ENCODE measurements at regions not wholly inside any gene's neighbourhood (a gene's known extent, or its start where the extent isn't known, plus 50 kb on each side); places are given as distances from the start of the nearest gene placed in this dataset.

GRCh38 chr9:79279356-79279755 lies 292.4 kb upstream of the TLE4 start:
- Histone ChIP-seq H3K4me1 (no peaks in the 10 kb centered on the region), H3K27ac (no peak overlapping the region), H3K27me3 (ENCODE audit: control insufficient read depth, insufficient read depth, low read length) (no peaks in the 10 kb centered on the region), H3K4me2 (ENCODE audit: low read length) (no peak overlapping the region), H3K4me3 (ENCODE audit: low read depth, low read length) (no peak overlapping the region), H3K9me3 (ENCODE audit: control insufficient read depth, low read length) (no peaks in the 10 kb centered on the region), H3K79me2 (no peaks in the 10 kb centered on the region), H3K9ac (no peak overlapping the region), H3K36me3 (ENCODE audit: control insufficient read depth, insufficient read depth, low read length) (no peaks in the 10 kb centered on the region), H2AFZ (no peak overlapping the region)
- TF ChIP-seq, protein P1, sequence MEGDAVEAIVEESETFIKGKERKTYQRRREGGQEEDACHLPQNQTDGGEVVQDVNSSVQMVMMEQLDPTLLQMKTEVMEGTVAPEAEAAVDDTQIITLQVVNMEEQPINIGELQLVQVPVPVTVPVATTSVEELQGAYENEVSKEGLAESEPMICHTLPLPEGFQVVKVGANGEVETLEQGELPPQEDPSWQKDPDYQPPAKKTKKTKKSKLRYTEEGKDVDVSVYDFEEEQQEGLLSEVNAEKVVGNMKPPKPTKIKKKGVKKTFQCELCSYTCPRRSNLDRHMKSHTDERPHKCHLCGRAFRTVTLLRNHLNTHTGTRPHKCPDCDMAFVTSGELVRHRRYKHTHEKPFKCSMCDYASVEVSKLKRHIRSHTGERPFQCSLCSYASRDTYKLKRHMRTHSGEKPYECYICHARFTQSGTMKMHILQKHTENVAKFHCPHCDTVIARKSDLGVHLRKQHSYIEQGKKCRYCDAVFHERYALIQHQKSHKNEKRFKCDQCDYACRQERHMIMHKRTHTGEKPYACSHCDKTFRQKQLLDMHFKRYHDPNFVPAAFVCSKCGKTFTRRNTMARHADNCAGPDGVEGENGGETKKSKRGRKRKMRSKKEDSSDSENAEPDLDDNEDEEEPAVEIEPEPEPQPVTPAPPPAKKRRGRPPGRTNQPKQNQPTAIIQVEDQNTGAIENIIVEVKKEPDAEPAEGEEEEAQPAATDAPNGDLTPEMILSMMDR (IDR thresholded peaks at IDR 0.05) = no peak

DNA sequence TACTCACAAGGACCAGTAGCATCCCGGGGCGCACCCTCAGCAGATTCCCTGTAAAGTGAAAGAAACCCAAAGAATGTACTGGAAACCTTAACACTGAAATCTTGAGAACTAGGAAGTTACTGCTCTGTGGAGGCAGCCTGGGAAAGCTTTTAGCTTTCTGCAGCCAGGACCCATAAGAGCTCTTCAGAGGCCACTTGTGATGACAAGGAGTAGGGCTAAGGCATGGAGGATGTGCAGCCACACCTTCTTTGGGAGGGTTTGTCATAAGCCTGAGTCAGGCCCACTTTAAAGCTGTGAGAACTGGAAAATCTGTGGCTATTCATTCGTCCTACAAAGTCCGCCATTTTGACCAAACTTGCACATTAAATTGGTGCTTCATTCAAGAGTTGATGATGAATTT lies 291.1 kb upstream of the TLE4 start:
- no peak overlapping the region for H3K4me3 ChIP-seq (ENCODE audit: low read depth, low read length)
- H3K79me2 ChIP-seq = no peaks in the 10 kb centered on the region
- H3K9ac ChIP-seq = no peak overlapping the region
- H3K4me2 ChIP-seq (ENCODE audit: low read length) = no peak overlapping the region
- no peak overlapping the region for H2AFZ ChIP-seq
- no peaks in the 10 kb centered on the region for H3K27me3 ChIP-seq (ENCODE audit: control insufficient read depth, insufficient read depth, low read length)
- H3K9me3 ChIP-seq (ENCODE audit: control insufficient read depth, low read length) = no peaks in the 10 kb centered on the region
- no peaks in the 10 kb centered on the region for H3K36me3 ChIP-seq (ENCODE audit: control insufficient read depth, insufficient read depth, low read length)
- no peak overlapping the region for H3K27ac ChIP-seq
- TF ChIP-seq, protein P1 (IDR thresholded peaks at IDR 0.05) = no peak
- no peaks in the 10 kb centered on the region for H3K4me1 ChIP-seq

DNA sequence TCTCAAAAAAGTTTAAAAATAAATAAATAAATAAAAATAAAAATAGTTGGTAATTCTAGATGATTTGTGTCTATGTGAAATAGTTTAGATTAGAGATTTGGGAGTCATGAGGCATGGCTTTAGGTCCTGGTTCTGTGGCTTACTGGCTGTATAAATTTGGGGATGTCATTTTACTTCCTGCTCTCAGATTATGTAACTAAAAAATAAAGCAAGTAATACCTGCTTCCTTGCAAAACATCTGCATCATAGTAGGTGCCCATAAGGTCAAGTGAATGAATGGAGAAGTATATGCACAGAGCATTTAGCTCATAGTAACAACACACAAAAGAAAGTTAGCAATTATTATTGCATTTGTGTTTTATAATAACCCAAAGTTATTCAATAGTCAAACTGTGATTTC lies 287.7 kb upstream of the TLE4 start:
- Histone ChIP-seq H3K4me1 (no peaks in the 10 kb centered on the region), H3K79me2 (no peaks in the 10 kb centered on the region), H3K36me3 (ENCODE audit: control insufficient read depth, insufficient read depth, low read length) (no peaks in the 10 kb centered on the region)

GRCh38 chr9:79286992-79287707 lies 284.6 kb upstream of the TLE4 start:
- H3K36me3 ChIP-seq (ENCODE audit: control insufficient read depth, insufficient read depth, low read length) = no peaks in the 10 kb centered on the region
- H2AFZ ChIP-seq = no peak overlapping the region
- H3K9ac ChIP-seq = no peak overlapping the region
- no peak overlapping the region for H3K27ac ChIP-seq
- H3K27me3 ChIP-seq (ENCODE audit: control insufficient read depth, insufficient read depth, low read length) = no peaks in the 10 kb centered on the region
- no peak overlapping the region for H3K4me3 ChIP-seq (ENCODE audit: low read depth, low read length)
- no peaks in the 10 kb centered on the region for H3K9me3 ChIP-seq (ENCODE audit: control insufficient read depth, low read length)
- TF ChIP-seq, protein P1 (IDR thresholded peaks at IDR 0.05) = no peak
- no peaks in the 10 kb centered on the region for H3K4me1 ChIP-seq
- H3K4me2 ChIP-seq (ENCODE audit: low read length) = no peak overlapping the region
- no peaks in the 10 kb centered on the region for H3K79me2 ChIP-seq

More for the DNA sequence above, 287.7 kb upstream of the TLE4 start:
- Histone ChIP-seq H3K4me3 (ENCODE audit: low read depth, low read length) (no peak overlapping the region), H3K27me3 (ENCODE audit: control insufficient read depth, insufficient read depth, low read length) (no peaks in the 10 kb centered on the region), H3K4me2 (ENCODE audit: low read length) (no peak overlapping the region), H3K9ac (no peak overlapping the region), H3K9me3 (ENCODE audit: control insufficient read depth, low read length) (no peaks in the 10 kb centered on the region), H3K27ac (no peak overlapping the region), H2AFZ (no peak overlapping the region)
- TF ChIP-seq, protein P1 (IDR thresholded peaks at IDR 0.05) = no peak

DNA sequence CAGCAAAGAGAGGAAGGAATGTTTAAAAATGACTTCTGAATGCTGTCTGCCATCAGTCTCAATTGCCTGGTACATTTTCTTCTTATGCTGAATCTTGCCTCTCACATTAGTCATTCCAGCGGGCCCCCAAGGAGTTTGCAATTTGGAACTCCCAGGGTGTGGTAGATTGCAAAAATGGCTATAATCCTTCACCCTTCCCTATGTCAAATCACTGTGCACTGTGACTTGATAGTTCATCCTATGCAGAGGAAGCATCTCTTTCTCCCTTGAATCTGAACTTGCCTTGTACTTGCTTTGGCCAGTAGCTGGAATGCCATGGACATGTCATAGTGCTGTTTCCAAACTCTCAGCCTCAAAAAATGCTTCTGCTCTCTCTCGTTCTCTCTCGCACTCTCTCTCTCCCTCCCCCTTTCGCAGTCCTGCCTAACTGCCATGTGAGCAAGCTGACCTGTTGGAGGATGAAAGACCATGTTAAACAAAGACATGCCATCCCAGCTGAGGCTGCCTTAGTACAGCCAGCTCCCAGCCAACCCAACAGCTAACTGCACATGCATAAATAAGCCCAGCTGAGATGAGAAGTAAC lies 284.0 kb upstream of the TLE4 start:
- Histone ChIP-seq H3K27me3 (ENCODE audit: control insufficient read depth, insufficient read depth, low read length) (no peaks in the 10 kb centered on the region), H3K9ac (no peak overlapping the region), H3K27ac (no peak overlapping the region), H3K4me3 (ENCODE audit: low read depth, low read length) (no peak overlapping the region), H3K9me3 (ENCODE audit: control insufficient read depth, low read length) (no peaks in the 10 kb centered on the region), H3K4me2 (ENCODE audit: low read length) (no peak overlapping the region), H3K4me1 (no peaks in the 10 kb centered on the region), H3K79me2 (no peaks in the 10 kb centered on the region), H2AFZ (no peak overlapping the region), H3K36me3 (ENCODE audit: control insufficient read depth, insufficient read depth, low read length) (no peaks in the 10 kb centered on the region)
- TF ChIP-seq, protein P1 (IDR thresholded peaks at IDR 0.05) = no peak
